ENCODE measurements at regions not wholly inside any gene's neighbourhood (a gene's known extent, or its start where the extent isn't known, plus 50 kb on each side); places are given as distances from the start of the nearest gene placed in this dataset.

DNA sequence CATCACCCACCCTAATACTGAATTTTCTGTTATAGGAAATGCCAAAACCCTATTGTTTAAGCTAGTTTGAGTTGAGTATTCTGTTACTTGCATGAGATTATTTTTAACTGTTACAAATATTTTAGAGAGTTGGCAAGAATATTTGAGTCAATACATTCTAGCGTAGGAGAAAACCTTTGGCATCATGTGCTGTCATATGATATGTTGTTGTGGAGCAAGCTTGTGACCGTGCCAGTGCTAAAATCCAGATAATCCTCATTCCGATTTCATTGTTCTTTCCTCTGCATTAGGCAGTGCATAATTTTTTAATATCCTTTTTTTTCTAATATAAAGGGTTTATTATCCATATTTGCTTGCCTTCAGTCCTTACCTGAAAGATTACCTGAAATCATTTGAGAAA, 168.0 kb upstream of the GMNC start:
- TF ChIP-seq POLR2AphosphoS5 (IDR thresholded peaks at IDR 0.05; ENCODE audit: borderline replicate concordance, low read depth, low read length) (no peak), EZH2 (IDR thresholded peaks at IDR 0.05) (no peak)

Measured in SK-N-MC (cell line).